Peyer's patch (tissue), 4 donors: ENCODE measurements at regions not wholly inside any gene's neighbourhood (a gene's known extent, or its start where the extent isn't known, plus 50 kb on each side); places are given as distances from the start of the nearest gene placed in this dataset.

Experiments used
- DNase-seq, 3 donors: peaks; one replicate each; pipeline ENCODE4 v3.0.0-alpha.2; 2017 to 2019
- H3K27ac ChIP-seq, 4 donors: fragments of 200-600 bp; sonication (generic); one replicate each; pipeline ENCODE4 v1.5.1; 2016 to 2019
- H3K27me3 ChIP-seq, 2 donors: fragments of 200-600 bp; sonication (generic); one replicate each; pipeline ENCODE4 v1.5.1; 2019
- H3K36me3 ChIP-seq, 3 donors: fragments of 200-600 bp; sonication (generic); one replicate each; pipeline ENCODE4 v1.5.1; 2016 to 2019
- H3K4me1 ChIP-seq, 4 donors: fragments of 200-600 bp; sonication (generic); one replicate each; pipeline ENCODE4 v1.5.1; 2016 to 2019
- H3K4me3 ChIP-seq, 4 donors: fragments of 200-600 bp; sonication (generic); 1 replicate in 3 of 4; 2 replicates in 1 of 4; pipeline ENCODE4 v1.5.1; 2016 to 2019; ENCODE audit warnings: mild to moderate bottlenecking in 1 of 4
- H3K9me3 ChIP-seq, 4 donors: fragments of 200-600 bp; sonication (generic); one replicate each; pipeline ENCODE4 v1.5.1; 2016 to 2019; ENCODE audit warnings: mild to moderate bottlenecking in 1 of 4
- POLR2A ChIP-seq, 2 donors: fragments of 450-650 bp; IDR thresholded peaks; one replicate each; pipeline ENCODE4 v1.5.1; 2017; ENCODE audit warnings: antibody characterized with exemption in 2 of 2, mild to moderate bottlenecking in 2 of 2, moderate library complexity in 2 of 2
- TF ChIP-seq, protein P1 (sequence below), 6 experiments: fragments of 450-650 bp in 4 of 6; fragments of 200-600 bp in 2 of 6; sonication (generic) in 1 of 6; IDR thresholded peaks; one replicate each; pipeline ENCODE4 v1.5.1; 2017 to 2019; ENCODE audit warnings: antibody characterized with exemption in 6 of 6, mild to moderate bottlenecking in 3 of 6, moderate library complexity in 1 of 6

DNA sequence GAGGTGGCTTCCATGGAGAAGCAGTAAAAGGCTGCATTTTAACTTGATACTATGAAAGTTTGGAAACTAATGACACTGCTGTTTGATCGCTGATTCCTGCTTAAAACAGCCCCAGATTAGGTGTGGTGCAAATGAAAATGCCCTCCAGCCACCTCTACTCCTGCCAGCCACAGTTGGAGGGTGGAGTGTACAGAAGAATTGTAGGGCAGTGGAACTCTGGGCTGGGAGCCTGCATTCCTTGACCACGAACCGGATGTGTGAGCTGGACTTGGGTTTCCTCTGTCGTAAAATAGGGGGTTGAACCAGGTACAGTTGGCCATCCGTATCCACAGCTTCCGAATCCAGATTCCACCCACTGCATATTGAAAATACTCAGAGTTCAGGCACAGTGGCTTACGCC, 84.6 kb upstream of the RFX8 start:
- Histone ChIP-seq H3K36me3 (no peaks in the 10 kb centered on the region), H3K9me3 (no peaks in the 10 kb centered on the region), H3K4me3 (no peak overlapping the region), H3K27ac (peak overlapping the region in 1 of 4 donors; percentile 56), H3K27me3 (no peaks in the 10 kb centered on the region), H3K4me1 (peaks cover 0 to 7% (median 0%) of the 10 kb centered on the region in 4 donors)
- TF ChIP-seq, protein P1, sequence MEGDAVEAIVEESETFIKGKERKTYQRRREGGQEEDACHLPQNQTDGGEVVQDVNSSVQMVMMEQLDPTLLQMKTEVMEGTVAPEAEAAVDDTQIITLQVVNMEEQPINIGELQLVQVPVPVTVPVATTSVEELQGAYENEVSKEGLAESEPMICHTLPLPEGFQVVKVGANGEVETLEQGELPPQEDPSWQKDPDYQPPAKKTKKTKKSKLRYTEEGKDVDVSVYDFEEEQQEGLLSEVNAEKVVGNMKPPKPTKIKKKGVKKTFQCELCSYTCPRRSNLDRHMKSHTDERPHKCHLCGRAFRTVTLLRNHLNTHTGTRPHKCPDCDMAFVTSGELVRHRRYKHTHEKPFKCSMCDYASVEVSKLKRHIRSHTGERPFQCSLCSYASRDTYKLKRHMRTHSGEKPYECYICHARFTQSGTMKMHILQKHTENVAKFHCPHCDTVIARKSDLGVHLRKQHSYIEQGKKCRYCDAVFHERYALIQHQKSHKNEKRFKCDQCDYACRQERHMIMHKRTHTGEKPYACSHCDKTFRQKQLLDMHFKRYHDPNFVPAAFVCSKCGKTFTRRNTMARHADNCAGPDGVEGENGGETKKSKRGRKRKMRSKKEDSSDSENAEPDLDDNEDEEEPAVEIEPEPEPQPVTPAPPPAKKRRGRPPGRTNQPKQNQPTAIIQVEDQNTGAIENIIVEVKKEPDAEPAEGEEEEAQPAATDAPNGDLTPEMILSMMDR (IDR thresholded peaks at IDR 0.05): no peak
- TF ChIP-seq POLR2A (IDR thresholded peaks at IDR 0.05): no peak
- no peak for DNase-seq

DNA sequence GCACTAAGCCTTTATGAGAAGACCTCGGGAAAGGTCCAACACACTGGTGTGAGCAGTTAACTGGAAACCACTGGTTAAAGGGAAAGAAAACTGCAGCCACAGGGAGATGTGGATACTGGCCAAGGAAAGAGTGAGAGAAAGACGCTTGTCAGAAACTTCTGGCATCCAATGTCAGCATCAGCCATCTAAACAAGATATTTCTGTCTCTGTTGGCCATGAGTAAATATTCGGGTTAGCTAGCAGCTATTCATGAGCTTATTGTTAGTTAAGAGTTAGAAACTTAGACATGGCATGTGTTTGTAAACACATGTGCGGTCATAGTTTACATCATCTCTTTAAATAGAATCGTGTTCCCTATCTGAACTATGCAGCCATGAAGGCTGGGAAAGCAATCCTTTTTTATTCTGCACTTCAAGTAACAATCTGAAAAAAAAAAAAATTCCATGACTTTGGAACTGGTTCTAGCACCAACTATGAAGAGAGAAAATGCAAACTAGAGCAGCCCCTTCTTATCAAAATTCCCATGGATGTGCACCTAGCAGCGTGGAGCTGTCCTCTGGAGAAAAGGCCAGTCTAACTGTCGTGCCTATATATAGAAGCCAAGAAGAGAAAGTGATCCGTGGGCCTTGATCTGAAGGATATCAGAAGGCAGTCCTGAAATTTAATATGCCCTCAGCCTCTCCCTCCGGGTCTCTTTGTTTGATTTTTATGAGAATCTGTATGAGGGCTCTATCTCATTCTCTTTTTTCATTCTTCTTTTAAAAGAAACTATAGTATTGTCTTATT, 84.0 kb upstream of the RFX8 start:
- Histone ChIP-seq H3K4me1 (peaks cover 0 to 7% (median 0%) of the 10 kb centered on the region in 4 donors), H3K27me3 (no peaks in the 10 kb centered on the region), H3K27ac (peak overlapping the region in 1 of 4 donors; percentile 56), H3K9me3 (no peaks in the 10 kb centered on the region), H3K36me3 (no peaks in the 10 kb centered on the region), H3K4me3 (no peak overlapping the region)
- TF ChIP-seq, protein P1 (IDR thresholded peaks at IDR 0.05): no peak
- TF ChIP-seq POLR2A (IDR thresholded peaks at IDR 0.05): no peak
- no peak for DNase-seq

DNA sequence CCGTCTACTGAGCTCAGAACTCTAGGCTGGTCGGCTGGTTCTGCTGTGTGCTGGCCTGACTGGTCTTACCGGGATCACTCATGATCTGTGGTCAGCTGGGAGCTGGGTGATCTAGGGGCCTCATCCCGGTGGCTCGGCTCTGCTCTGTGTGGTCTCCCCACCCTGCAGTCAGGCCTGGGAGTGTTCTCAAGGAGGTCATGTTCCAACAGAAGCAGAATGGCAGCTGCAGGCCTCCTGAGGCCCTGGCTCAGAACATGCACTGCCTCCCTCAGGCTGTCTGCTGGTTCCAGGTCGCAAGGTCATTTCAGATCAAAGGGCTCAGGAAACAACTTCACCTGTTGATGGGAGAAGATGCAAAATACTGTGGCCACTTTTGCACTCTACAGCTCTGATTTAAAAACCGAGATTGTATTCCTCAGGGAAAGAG, 81.1 kb upstream of the RFX8 start:
- H3K4me1 ChIP-seq: peaks cover 0 to 7% (median 0%) of the 10 kb centered on the region in 4 donors
- H3K27ac ChIP-seq: no peak overlapping the region
- no peak overlapping the region for H3K4me3 ChIP-seq
- no peak for DNase-seq
- TF ChIP-seq, protein P1 (IDR thresholded peaks at IDR 0.05): no peak
- TF ChIP-seq POLR2A (IDR thresholded peaks at IDR 0.05): no peak
- no peaks in the 10 kb centered on the region for H3K9me3 ChIP-seq
- H3K36me3 ChIP-seq: no peaks in the 10 kb centered on the region
- no peaks in the 10 kb centered on the region for H3K27me3 ChIP-seq

GRCh38 chr2:101551336-101551888, 76.5 kb upstream of the RFX8 start:
- Histone ChIP-seq H3K36me3 (no peaks in the 10 kb centered on the region), H3K9me3 (no peaks in the 10 kb centered on the region), H3K27me3 (no peaks in the 10 kb centered on the region), H3K4me3 (no peak overlapping the region), H3K4me1 (no peaks in the 10 kb centered on the region), H3K27ac (no peak overlapping the region)
- no peak for DNase-seq
- no peak for TF ChIP-seq POLR2A (IDR thresholded peaks at IDR 0.05)
- TF ChIP-seq, protein P1 (IDR thresholded peaks at IDR 0.05): no peak

DNA sequence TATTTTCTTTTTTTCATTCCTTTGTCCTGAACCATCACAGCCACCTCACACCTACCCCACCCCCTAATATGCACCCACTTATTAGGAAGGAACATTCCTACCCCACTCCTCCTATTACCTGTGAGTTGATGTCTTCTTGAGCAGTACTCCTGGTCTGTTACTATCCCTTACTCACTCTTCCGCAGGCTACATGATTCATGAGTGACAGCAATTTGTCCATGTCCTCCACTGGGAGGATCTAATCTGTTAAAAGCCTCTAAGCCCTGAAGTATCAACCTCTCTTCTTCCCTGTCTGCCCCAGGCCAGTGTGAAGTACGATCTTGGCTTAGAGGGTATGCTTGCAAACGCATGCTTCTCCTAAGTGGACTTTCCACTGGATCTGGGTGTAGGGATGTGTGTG, 75.6 kb upstream of the RFX8 start:
- no peak for TF ChIP-seq POLR2A (IDR thresholded peaks at IDR 0.05)
- TF ChIP-seq, protein P1 (IDR thresholded peaks at IDR 0.05): no peak
- no peaks in the 10 kb centered on the region for H3K4me1 ChIP-seq
- no peaks in the 10 kb centered on the region for H3K9me3 ChIP-seq
- no peak for DNase-seq
- H3K27ac ChIP-seq: no peak overlapping the region
- no peak overlapping the region for H3K4me3 ChIP-seq
- H3K27me3 ChIP-seq: no peaks in the 10 kb centered on the region
- no peaks in the 10 kb centered on the region for H3K36me3 ChIP-seq
